Endothelial cell of umbilical vein (primary cell): ENCODE measurements at regions not wholly inside any gene's neighbourhood (a gene's known extent, or its start where the extent isn't known, plus 50 kb on each side); places are given as distances from the start of the nearest gene placed in this dataset.

ENCODE experiments used
- BruUV-seq: library from RNA; stranded (reverse); fragments of 400-500 nt; replicated peaks from 2 replicates; lab custom pipeline; 2021; lab: Mats Ljungman, UMichigan
- CTCF ChIA-PET: fragments of 300-600, 350-600 bp; sonication (Branson Sonifier 250); formaldehyde crosslinking; loops from one replicate; lab custom pipeline; 2021; ENCODE audit warnings: antibody characterized with exemption, inconsistent platforms; lab: Charles Lee
- POLR2A ChIA-PET: fragments of 300-600, 350-600 bp; sonication (Branson Sonifier 250); formaldehyde crosslinking; loops from one replicate; lab custom pipeline; 2021; ENCODE audit warnings: antibody characterized with exemption, inconsistent platforms; lab: Charles Lee
- DNase-seq: peaks from one replicate; pipeline ENCODE4 v3.0.0-alpha.2; 2011; ENCODE audit warnings: low read depth, low spot score
- FAIRE-seq: peaks from 2 replicates; lab custom pipeline; 2011; peaks lifted over from hg19 to GRCh38; lab: Jason Lieb, UNC
- H2AFZ ChIP-seq: 2 replicates; pipeline ENCODE4 v1.6.0; 2012; ENCODE audit warnings: low read depth, low read length, control low read depth, inconsistent platforms
- H3K27ac ChIP-seq: 2 replicates; pipeline ENCODE4 v1.5.1; 2011; ENCODE audit warnings: low read depth, mild to moderate bottlenecking, control low read depth, low read length, moderate library complexity; ENCODE audit not compliant: insufficient read depth
- H3K27me3 ChIP-seq, 2 experiments: 2 replicates each; pipeline versions ENCODE4 v1.6.0 to v1.6.1; 2011; ENCODE audit warnings: low read length in 2 of 2, mixed read lengths in 1 of 2; ENCODE audit not compliant: control insufficient read depth in 2 of 2, insufficient read depth in 2 of 2
- H3K36me3 ChIP-seq, 2 experiments: 2 replicates in 1 of 2; 3 replicates in 1 of 2; pipeline ENCODE4 v1.5.1; 2011; ENCODE audit warnings: low read length in 2 of 2, mild to moderate bottlenecking in 1 of 2, moderate library complexity in 1 of 2; ENCODE audit not compliant: control insufficient read depth in 2 of 2, insufficient read depth in 2 of 2; ENCODE audit errors: extremely low read depth in 1 of 2
- H3K4me1 ChIP-seq: 3 replicates; pipeline ENCODE4 v1.5.1; 2011; ENCODE audit warnings: mild to moderate bottlenecking, low read length; ENCODE audit not compliant: control insufficient read depth, insufficient read depth; ENCODE audit errors: extremely low read depth
- H3K4me2 ChIP-seq: 2 replicates; pipeline ENCODE4 v1.6.1; 2011; ENCODE audit warnings: low read length, control low read depth, mixed read lengths; ENCODE audit not compliant: insufficient read depth
- H3K4me3 ChIP-seq, 3 experiments: fragments of 200-600 bp in 1 of 3; sonication (generic), shearing (Covaris generic) in 1 of 3; replicated peaks in 1 of 3; 2 replicates each; pipeline ENCODE4 v1.5.1; 2011 to 2016; ENCODE audit warnings: control low read depth in 3 of 3, low read length in 3 of 3, mild to moderate bottlenecking in 2 of 3, inconsistent platforms in 1 of 3, low read depth in 1 of 3, moderate library complexity in 1 of 3; ENCODE audit not compliant: insufficient read depth in 1 of 3
- H3K79me2 ChIP-seq: 2 replicates; pipeline ENCODE4 v1.6.0; 2012; ENCODE audit warnings: low read length, inconsistent platforms; ENCODE audit not compliant: control insufficient read depth, insufficient read depth
- H3K9ac ChIP-seq: replicated peaks from 2 replicates; pipeline ENCODE3; 2011; ENCODE audit warnings: low read length, control low read depth; ENCODE audit not compliant: insufficient read depth; ENCODE audit errors: extremely low read depth
- H3K9me1 ChIP-seq: replicated peaks from 3 replicates; pipeline ENCODE4 v1.6.0; 2011; ENCODE audit warnings: mild to moderate bottlenecking, low read length; ENCODE audit not compliant: control insufficient read depth, insufficient read depth; ENCODE audit errors: extremely low read depth
- H3K9me3 ChIP-seq: replicated peaks from 2 replicates; pipeline ENCODE4 v1.5.1; 2012; ENCODE audit warnings: low read length, inconsistent platforms; ENCODE audit not compliant: control insufficient read depth, insufficient read depth
- H4K20me1 ChIP-seq: replicated peaks from 2 replicates; pipeline ENCODE3; 2011; ENCODE audit warnings: mild to moderate bottlenecking, low read length; ENCODE audit not compliant: control insufficient read depth, insufficient read depth; ENCODE audit errors: extremely low read depth
- CTCF ChIP-seq, 2 donors: IDR thresholded peaks; 1 replicate in 1 of 2; 2 replicates in 1 of 2; pipeline ENCODE4 v1.5.1; 2011; ENCODE audit warnings: low read length in 2 of 2, mild to moderate bottlenecking in 2 of 2, moderate library complexity in 2 of 2, control low read depth in 1 of 2, inconsistent platforms in 1 of 2, low read depth in 1 of 2; ENCODE audit not compliant: insufficient read depth in 1 of 2; ENCODE audit errors: extremely low read depth in 1 of 2
- EZH2 ChIP-seq: IDR thresholded peaks from 2 replicates; pipeline ENCODE4 v1.6.1; 2012; ENCODE audit warnings: borderline replicate concordance, low read depth, mild to moderate bottlenecking, moderate library complexity, low read length, inconsistent platforms; ENCODE audit not compliant: severe bottlenecking
- FOS ChIP-seq: IDR thresholded peaks from 2 replicates; pipeline ENCODE4 v1.6.1; 2011; ENCODE audit warnings: mild to moderate bottlenecking, low read length, moderate library complexity, borderline replicate concordance; ENCODE audit not compliant: insufficient read depth
- GATA2 ChIP-seq: IDR thresholded peaks from 2 replicates; pipeline ENCODE4 v1.7.0; 2011; ENCODE audit warnings: low read depth, mild to moderate bottlenecking, moderate library complexity, mixed read lengths, low read length; ENCODE audit not compliant: insufficient read length, insufficient read depth
- JUN ChIP-seq: IDR thresholded peaks from 2 replicates; pipeline ENCODE4 v1.6.1; 2011; ENCODE audit warnings: borderline replicate concordance, low read depth; ENCODE audit not compliant: insufficient read length, insufficient read depth
- MAX ChIP-seq: IDR thresholded peaks from 2 replicates; pipeline ENCODE4 v1.6.1; 2011; ENCODE audit not compliant: insufficient read depth, insufficient read length
- MYC ChIP-seq: IDR thresholded peaks from one replicate; pipeline ENCODE4 v1.6.1; 2011; ENCODE audit warnings: mild to moderate bottlenecking, low read depth, low read length
- POLR2A ChIP-seq: IDR thresholded peaks from 2 replicates; pipeline ENCODE4 v1.6.1; 2012; ENCODE audit warnings: low read depth, mild to moderate bottlenecking, control low read depth, low read length
- POLR2AphosphoS5 ChIP-seq: IDR thresholded peaks from 2 replicates; pipeline ENCODE4 v1.6.1; 2012; ENCODE audit warnings: low read depth, mild to moderate bottlenecking, control low read depth, low read length, moderate library complexity; ENCODE audit not compliant: insufficient read depth
- dilution Hi-C: fragments of 300-500 bp; cut with MboI; formaldehyde crosslinking; loops from one replicate; pipeline ENCODE4 v1.15.0; 2019; ENCODE audit warnings: low sequenced_read_pairs; ENCODE audit not compliant: extremely low pct_ligation_motif_present
- intact Hi-C: fragments of 100-400 bp; cut with micrococcal nuclease; formaldehyde crosslinking; loops from one replicate; pipeline ENCODE4 v1.10.0; 2022

- intact Hi-C loops: no loop called here
- DNase-seq: no peak
- Histone ChIP-seq H3K9ac (no peak overlapping the region), H3K27ac (no peak overlapping the region), H3K4me2 (no peak overlapping the region), H3K9me1 (no peaks in the 10 kb centered on the region), H3K4me3 (no peak overlapping the region), H2AFZ (no peak overlapping the region), H4K20me1 (no peaks in the 10 kb centered on the region), H3K27me3 (no peaks in the 10 kb centered on the region), H3K9me3 (no peaks in the 10 kb centered on the region), H3K36me3 (no peaks in the 10 kb centered on the region), H3K79me2 (no peaks in the 10 kb centered on the region), H3K4me1 (no peaks in the 10 kb centered on the region)
- dilution Hi-C loops: no loop called here
- ChIA-PET POLR2A (no interaction called here), CTCF (no interaction called here)
- no TSS peak for BruUV-seq
- TF ChIP-seq POLR2A: no peak
- no peak for TF ChIP-seq FOS
- no peak for TF ChIP-seq CTCF (IDR thresholded peaks at IDR 0.05; ENCODE audit: extremely low read depth in 1 of 2, insufficient read depth in 1 of 2, low read depth in 1 of 2, low read length in 2 of 2)
- TF ChIP-seq JUN: no peak
- TF ChIP-seq GATA2: no peak
- no peak for TF ChIP-seq MAX
- TF ChIP-seq EZH2: no peak
- no peak for TF ChIP-seq MYC
- TF ChIP-seq POLR2AphosphoS5: no peak
- no peak for FAIRE-seq
These were observed 1389.5 kb downstream of the FAM133A start for GRCh38 chrX:95063554-95063953.
